GM12864 (cell line): ENCODE measurements at regions not wholly inside any gene's neighbourhood (a gene's known extent, or its start where the extent isn't known, plus 50 kb on each side); places are given as distances from the start of the nearest gene placed in this dataset.
A peak's percentile ranks its signal among the peaks of the same experiment; 100 is the strongest.
"Not testable (repeated sequence)": the region's sequence is repeated elsewhere in the genome, so short reads cannot be mapped to it uniquely, and the experiment has no call there.

ENCODE experiments used
- DNase-seq: peaks from one replicate; pipeline ENCODE4 v3.0.0-alpha.2; 2011; ENCODE audit warnings: low read depth
- H3K4me3 ChIP-seq: 2 replicates; pipeline ENCODE4 v1.5.1; 2011; ENCODE audit warnings: mild to moderate bottlenecking, low read depth, low read length, control low read depth
- TF ChIP-seq, protein P1 (sequence below): IDR thresholded peaks from 2 replicates; pipeline ENCODE4 v1.5.1; 2011; ENCODE audit warnings: low read depth, mild to moderate bottlenecking, moderate library complexity, low read length, control low read depth, inconsistent platforms; ENCODE audit errors: missing control alignments

DNA sequence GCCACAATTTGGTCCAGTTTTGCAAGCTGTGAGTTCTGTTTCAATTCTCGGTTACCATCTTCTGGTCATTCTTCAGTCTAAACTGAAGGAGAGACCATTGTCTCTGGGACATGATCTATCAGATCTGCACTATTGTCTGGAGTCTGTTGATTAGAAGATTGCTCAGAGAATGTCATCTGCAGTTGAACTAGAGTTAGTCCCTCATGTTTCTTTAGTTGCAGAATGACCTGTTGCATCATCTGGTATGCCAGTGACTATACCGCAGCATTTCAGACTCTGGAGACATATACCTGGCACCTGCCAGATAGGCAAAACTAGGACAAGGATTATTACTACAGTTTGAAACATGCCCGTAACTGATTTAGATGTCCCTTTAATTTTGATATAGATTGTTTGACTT is 194.8 kb downstream of the LRRC70 start:
- no peak overlapping the region for H3K4me3 ChIP-seq
- no peak for DNase-seq
- TF ChIP-seq, protein P1, sequence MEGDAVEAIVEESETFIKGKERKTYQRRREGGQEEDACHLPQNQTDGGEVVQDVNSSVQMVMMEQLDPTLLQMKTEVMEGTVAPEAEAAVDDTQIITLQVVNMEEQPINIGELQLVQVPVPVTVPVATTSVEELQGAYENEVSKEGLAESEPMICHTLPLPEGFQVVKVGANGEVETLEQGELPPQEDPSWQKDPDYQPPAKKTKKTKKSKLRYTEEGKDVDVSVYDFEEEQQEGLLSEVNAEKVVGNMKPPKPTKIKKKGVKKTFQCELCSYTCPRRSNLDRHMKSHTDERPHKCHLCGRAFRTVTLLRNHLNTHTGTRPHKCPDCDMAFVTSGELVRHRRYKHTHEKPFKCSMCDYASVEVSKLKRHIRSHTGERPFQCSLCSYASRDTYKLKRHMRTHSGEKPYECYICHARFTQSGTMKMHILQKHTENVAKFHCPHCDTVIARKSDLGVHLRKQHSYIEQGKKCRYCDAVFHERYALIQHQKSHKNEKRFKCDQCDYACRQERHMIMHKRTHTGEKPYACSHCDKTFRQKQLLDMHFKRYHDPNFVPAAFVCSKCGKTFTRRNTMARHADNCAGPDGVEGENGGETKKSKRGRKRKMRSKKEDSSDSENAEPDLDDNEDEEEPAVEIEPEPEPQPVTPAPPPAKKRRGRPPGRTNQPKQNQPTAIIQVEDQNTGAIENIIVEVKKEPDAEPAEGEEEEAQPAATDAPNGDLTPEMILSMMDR: no peak

DNA sequence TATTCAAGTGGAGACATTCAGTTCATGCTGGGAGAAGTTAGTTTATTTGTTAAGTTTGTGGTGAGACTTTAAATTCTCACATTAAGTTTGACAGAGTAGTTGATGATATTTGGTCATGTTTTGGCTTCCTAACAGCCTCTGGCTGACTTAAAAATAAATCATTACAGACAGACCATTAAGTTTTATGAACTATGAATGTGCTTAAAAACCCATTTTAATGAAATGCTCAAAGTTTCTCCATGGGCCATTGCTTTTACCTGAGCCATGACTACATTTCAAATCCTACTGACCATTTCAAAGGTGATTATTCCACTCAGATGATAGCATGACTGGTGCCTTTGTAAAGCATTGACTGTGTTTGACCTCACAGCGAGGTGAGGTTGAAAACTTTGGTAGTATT is 192.7 kb downstream of the LRRC70 start:
- DNase-seq: no peak

DNA sequence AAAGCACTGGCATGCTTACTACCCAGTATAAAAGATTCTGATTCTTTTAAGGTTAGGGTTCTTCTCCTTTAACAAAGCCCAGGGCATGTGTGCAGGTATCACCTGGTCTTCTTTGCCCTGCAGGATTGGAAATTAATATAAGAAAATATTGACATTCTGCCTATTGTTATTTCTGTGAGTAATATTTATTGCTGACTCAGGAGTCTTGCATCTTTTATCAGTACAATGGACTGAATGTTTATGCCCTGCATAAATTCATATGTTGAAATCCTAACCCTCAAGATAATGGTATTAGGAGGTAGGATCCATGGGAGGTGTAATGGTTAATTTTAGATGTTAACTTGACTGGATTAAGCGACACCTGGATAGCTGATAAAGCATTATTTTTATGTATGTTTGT is 189.0 kb downstream of the LRRC70 start:
- no peak overlapping the region for H3K4me3 ChIP-seq
- TF ChIP-seq, protein P1: no peak
- DNase-seq: no peak

More for the DNA sequence above, 192.7 kb downstream of the LRRC70 start:
- TF ChIP-seq, protein P1: no peak
- no peak overlapping the region for H3K4me3 ChIP-seq

- no peak for DNase-seq
- TF ChIP-seq, protein P1: no peak
- H3K4me3 ChIP-seq: no peak overlapping the region
Measured at GRCh38 chr5:62767077-62767476, 188.5 kb downstream of the LRRC70 start.

DNA sequence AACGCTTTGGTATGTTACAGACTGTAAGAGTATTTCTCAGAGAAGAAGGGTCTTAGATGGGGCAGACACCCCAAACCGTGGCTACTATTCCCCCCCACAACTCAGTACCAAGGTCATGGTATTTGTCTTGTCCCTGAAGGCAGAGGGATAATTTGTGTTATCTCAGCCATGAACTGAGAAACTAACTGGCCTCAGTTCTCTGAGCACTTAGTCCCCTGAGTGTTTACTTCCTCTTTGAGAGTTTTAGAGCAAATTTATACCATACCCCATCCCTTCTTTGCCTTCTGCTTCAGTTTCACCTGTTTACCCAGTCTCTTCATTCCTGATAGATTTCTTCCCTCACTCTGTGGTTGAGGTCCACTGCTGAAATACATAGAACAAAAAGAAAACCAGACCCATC is 183.9 kb downstream of the LRRC70 start:
- TF ChIP-seq, protein P1: no peak
- no peak overlapping the region for H3K4me3 ChIP-seq
- DNase-seq: no peak

DNA sequence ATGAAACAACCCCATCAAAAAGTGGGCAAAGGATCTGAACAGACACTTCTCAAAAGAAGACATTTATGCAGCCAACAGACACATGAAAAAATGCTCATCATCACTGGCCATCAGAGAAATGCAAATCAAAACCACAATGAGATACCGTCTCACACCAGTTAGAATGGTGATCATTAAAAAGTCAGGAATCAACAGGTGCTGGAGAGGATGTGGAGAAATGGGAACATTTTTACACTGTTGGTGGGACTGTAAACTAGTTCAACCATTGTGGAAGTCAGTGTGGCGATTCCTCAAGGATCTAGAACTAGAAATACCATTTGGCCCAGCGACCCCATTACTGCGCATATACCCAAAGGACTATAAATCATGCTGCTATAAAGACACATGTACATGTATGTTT is 179.1 kb downstream of the LRRC70 start:
- not testable (repeated sequence) for H3K4me3 ChIP-seq, DNase-seq

- DNase-seq, H3K4me3 ChIP-seq: not testable (repeated sequence)
- TF ChIP-seq, protein P1: peak; percentile 16
Measured at GRCh38 chr5:62752998-62753367, 174.4 kb downstream of the LRRC70 start.

DNA sequence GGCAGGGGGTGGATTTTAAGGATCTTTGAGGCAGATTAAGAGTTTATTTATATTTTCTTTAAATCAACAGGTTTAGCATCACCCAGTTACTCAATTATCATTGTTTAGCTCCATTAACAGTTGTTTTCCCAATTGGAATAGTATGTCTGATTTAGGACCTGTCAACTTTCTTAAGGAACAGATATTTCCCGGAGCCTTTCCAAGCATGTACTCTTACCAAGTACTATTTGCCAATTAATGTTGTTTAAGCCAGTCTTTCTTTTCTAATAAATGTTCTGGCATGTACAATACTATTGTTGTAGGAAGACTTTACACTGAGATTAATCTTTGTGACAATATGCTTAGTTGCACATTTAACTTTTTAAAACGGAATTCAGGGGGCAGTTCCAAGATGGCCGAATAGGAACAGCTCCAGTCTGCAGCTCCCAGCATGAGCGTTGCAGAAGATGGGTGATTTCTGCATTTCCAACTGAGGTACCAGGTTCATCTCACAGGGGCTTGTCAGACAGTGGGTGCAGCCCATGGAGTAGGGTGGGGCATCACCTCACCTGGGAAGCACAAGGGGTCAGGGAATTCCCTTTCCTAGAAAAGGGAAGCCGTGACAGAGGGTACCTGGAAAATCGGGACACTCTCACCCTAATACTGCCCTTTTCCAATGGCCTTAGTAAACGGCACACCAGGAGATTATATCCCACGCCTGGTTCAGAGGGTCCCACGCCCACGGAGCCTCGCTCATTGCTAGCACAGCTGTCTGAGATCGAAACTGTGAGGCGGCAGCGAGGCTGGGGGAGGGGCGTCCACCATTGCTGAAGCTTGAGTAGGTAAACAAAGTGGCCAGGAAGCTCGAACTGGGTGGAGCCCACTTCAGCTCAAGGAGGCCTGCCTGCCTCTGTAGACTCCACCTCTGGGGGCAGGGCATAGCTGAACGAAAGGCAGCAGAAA is 173.7 kb downstream of the LRRC70 start:
- H3K4me3 ChIP-seq, DNase-seq: not testable (repeated sequence)
